ENCODE measurements at regions not wholly inside any gene's neighbourhood (a gene's known extent, or its start where the extent isn't known, plus 50 kb on each side); places are given as distances from the start of the nearest gene placed in this dataset.

GRCh38 chr7:25279705-25280104, 51.4 kb upstream of the NPVF start:
- no peak for DNase-seq

GRCh38 chr7:25280181-25280580, 51.9 kb upstream of the NPVF start:
- no peak for DNase-seq

- DNase-seq: no peak
These were observed 53.9 kb upstream of the NPVF start for GRCh38 chr7:25282194-25282593.

GRCh38 chr7:25286756-25287155, 58.5 kb upstream of the NPVF start:
- no peak for DNase-seq

GRCh38 chr7:25287291-25287690, 59.0 kb upstream of the NPVF start:
- no peak for DNase-seq

- no peak for DNase-seq
These were observed 60.4 kb upstream of the NPVF start for GRCh38 chr7:25288556-25289307.

GRCh38 chr7:25289518-25289917, 61.2 kb upstream of the NPVF start:
- no peak for DNase-seq

GRCh38 chr7:25294624-25295023, 66.3 kb upstream of the NPVF start:
- DNase-seq: no peak

- no peak for DNase-seq
These were observed 67.1 kb upstream of the NPVF start for GRCh38 chr7:25295387-25295786.

GRCh38 chr7:25296086-25296485, 67.8 kb upstream of the NPVF start:
- DNase-seq: no peak

GRCh38 chr7:25297278-25297677, 69.0 kb upstream of the NPVF start:
- no peak for DNase-seq

GRCh38 chr7:25303281-25304181, 75.2 kb upstream of the NPVF start:
- no peak for DNase-seq

- no peak for DNase-seq
These were observed 76.4 kb upstream of the NPVF start for GRCh38 chr7:25304691-25305090.

- DNase-seq: no peak
These were observed 77.5 kb upstream of the NPVF start for GRCh38 chr7:25305831-25306230.

- DNase-seq: no peak
These were observed 79.3 kb upstream of the NPVF start for GRCh38 chr7:25307624-25308023.

- DNase-seq: no peak
These were observed 80.0 kb upstream of the NPVF start for GRCh38 chr7:25308246-25308645.

GRCh38 chr7:25308906-25309705, 80.8 kb upstream of the NPVF start:
- no peak for DNase-seq

GRCh38 chr7:25310896-25311295, 82.6 kb upstream of the NPVF start:
- no peak for DNase-seq

GRCh38 chr7:25311346-25311745, 83.1 kb upstream of the NPVF start:
- DNase-seq: no peak

GRCh38 chr7:25312968-25313367, 84.7 kb upstream of the NPVF start:
- DNase-seq: no peak

GRCh38 chr7:25313526-25313925, 85.2 kb upstream of the NPVF start:
- no peak for DNase-seq

GRCh38 chr7:25314094-25314730, 85.9 kb upstream of the NPVF start:
- DNase-seq: no peak

- DNase-seq: no peak
These were observed 86.5 kb upstream of the NPVF start for GRCh38 chr7:25314731-25315267.

All from 8988T (cell line).